HG02623 (cell line): ENCODE measurements at regions not wholly inside any gene's neighbourhood (a gene's known extent, or its start where the extent isn't known, plus 50 kb on each side); places are given as distances from the start of the nearest gene placed in this dataset.

Experiments used
- ATAC-seq: cut with Tn5 transposase; IDR thresholded peaks from one replicate; pipeline ENCODE4 v1.9.1; 2021; ENCODE audit warnings: moderate library complexity; ENCODE audit not compliant: unreplicated experiment

DNA sequence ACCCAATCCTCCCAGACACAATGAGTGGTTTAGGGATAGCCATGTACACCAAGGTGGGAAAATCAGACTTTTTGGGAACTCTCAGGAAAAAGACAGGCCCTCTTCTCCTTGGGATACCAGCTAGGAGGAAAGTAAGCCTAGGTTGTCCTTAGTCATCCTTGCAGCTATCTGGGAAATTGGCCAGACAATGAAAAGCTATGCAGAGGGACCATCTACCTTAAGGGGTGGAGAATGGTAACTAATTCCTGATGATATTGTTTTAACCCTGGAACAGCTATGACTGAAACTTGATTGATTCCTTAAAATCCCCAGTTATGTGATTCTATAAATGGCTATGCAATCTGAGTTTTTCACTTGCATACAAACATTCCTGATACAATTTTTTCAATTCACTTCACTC is 88.9 kb upstream of the BNC2 start:
- ATAC-seq = no peak

GRCh38 chr9:16954040-16954439 is 83.6 kb upstream of the BNC2 start:
- ATAC-seq = no peak

DNA sequence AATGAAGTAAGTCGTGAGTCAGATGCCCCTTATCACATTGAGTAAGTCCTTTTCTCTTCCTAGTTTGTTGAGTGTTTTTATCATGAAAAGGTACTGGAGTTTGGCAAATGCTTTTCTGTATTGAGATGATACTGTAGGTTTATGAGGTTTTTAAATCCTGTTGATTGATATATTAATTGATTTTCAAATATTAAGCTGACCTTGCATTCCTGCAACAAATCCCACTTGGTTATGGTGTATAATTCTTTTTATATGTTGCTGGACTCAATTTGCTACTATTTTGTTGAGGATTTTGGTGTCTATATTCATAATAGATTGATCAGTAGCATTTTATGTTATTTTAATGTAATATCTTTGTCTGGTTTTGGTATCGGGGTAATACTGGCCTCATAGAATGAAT is 81.0 kb upstream of the BNC2 start:
- no peak for ATAC-seq

DNA sequence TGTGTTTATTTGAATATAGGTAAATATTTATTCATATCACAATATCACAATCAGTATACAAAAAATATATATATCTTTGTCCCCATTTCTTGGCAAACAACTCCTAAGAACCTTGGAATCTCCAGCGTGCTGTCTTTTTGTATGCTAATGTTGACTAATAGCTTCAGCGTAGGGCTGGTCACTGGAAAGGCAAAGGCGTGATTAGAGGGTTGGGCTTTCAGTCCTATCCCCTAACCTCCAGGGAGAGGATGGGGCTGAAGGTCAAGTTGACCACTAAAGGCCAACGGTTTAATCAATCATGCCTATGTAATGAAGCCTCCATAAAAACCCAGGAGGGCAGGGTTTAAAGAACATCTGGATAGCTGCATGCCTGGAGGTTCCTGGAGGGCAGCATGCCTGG is 79.6 kb upstream of the BNC2 start:
- ATAC-seq = no peak

GRCh38 chr9:16930578-16930977 is 60.1 kb upstream of the BNC2 start:
- no peak for ATAC-seq

GRCh38 chr9:16928179-16928945 is 57.9 kb upstream of the BNC2 start:
- ATAC-seq = no peak

- ATAC-seq = no peak
Observed at GRCh38 chr9:16925426-16925825, 55.0 kb upstream of the BNC2 start.

DNA sequence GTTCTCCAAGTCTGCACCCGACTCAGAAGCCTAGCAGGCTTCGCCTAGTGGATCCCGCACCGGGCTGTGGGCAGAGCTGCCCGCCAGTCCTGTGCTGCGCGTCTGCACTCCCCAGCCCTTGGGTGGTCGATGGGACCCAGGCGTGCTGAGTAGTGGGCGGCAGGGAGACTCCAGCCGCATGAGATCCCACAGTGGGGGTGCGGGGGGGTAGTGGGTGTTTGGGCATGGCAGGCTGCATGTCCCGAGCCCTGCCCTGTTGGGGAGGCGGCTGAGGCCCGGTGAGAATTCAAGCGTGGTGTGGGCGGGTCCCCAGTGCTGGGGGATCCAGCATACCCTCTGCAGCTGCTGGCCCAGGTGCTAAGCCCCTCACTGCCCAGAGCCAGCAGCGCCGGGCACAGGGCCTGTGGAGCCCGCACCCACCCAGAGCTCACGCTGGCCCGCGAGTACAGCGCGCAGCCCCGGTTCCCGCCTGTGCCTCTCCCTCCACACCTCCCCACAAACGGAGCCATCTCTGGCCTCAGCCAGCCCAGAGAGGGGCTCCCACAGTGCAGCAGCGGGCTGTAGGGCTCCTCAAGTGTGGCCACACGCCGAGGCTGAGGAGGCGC is 53.9 kb upstream of the BNC2 start:
- ATAC-seq = no peak

GRCh38 chr9:16921855-16922254 is 51.4 kb upstream of the BNC2 start:
- no peak for ATAC-seq
